Mesendoderm (in vitro differentiated cells): ENCODE measurements at regions not wholly inside any gene's neighbourhood (a gene's known extent, or its start where the extent isn't known, plus 50 kb on each side); places are given as distances from the start of the nearest gene placed in this dataset.

ENCODE experiments used
- DNase-seq: peaks from one replicate; pipeline ENCODE4 v3.0.0; 2013
- H2AK5ac ChIP-seq: 2 replicates; pipeline ENCODE4 v1.6.1; 2013; ENCODE audit warnings: low read length, inconsistent platforms
- H2BK120ac ChIP-seq: 2 replicates; pipeline ENCODE4 v1.6.1; 2013; ENCODE audit warnings: low read depth, mild to moderate bottlenecking, low read length, moderate library complexity, mixed read lengths
- H2BK15ac ChIP-seq: replicated peaks from 2 replicates; pipeline ENCODE4 v1.6.1; 2013; ENCODE audit warnings: low read depth, mild to moderate bottlenecking, moderate library complexity
- H2BK5ac ChIP-seq: 2 replicates; pipeline ENCODE4 v1.6.1; 2013; ENCODE audit warnings: low read length, inconsistent platforms
- H3K18ac ChIP-seq: 2 replicates; pipeline ENCODE4 v1.6.1; 2013; ENCODE audit warnings: mild to moderate bottlenecking, low read length, mixed read lengths
- H3K23ac ChIP-seq: one replicate; pipeline ENCODE4 v1.6.1; 2013; ENCODE audit warnings: low read length
- H3K27ac ChIP-seq: 2 replicates; pipeline ENCODE4 v1.5.1; 2013; ENCODE audit warnings: low read depth, mild to moderate bottlenecking, inconsistent platforms, low read length, moderate library complexity
- H3K27me3 ChIP-seq: 2 replicates; pipeline ENCODE4 v1.6.1; 2013; ENCODE audit warnings: low read length, control low read depth, mild to moderate bottlenecking, inconsistent platforms; ENCODE audit not compliant: insufficient read depth, poor library complexity
- H3K36me3 ChIP-seq: 2 replicates; pipeline ENCODE4 v1.6.1; 2013; ENCODE audit warnings: low read length, inconsistent platforms; ENCODE audit not compliant: control insufficient read depth, insufficient read depth
- H3K4ac ChIP-seq: one replicate; pipeline ENCODE4 v1.6.1; 2013; ENCODE audit warnings: low read depth, mild to moderate bottlenecking, low read length, moderate library complexity
- H3K4me1 ChIP-seq: 2 replicates; pipeline ENCODE4 v1.6.1; 2013; ENCODE audit warnings: low read depth, low read length, inconsistent platforms; ENCODE audit not compliant: control insufficient read depth
- H3K4me2 ChIP-seq: 2 replicates; pipeline ENCODE4 v1.6.1; 2013; ENCODE audit warnings: low read length
- H3K4me3 ChIP-seq: 2 replicates; pipeline ENCODE4 v1.5.1; 2013; ENCODE audit warnings: mild to moderate bottlenecking, low read length
- H3K56ac ChIP-seq: one replicate; pipeline ENCODE4 v1.6.1; 2013; ENCODE audit warnings: low read length
- H3K79me1 ChIP-seq: 2 replicates; pipeline ENCODE4 v1.6.1; 2013; ENCODE audit warnings: low read length, inconsistent platforms
- H3K79me2 ChIP-seq: 2 replicates; pipeline ENCODE4 v1.6.1; 2013; ENCODE audit warnings: mild to moderate bottlenecking, low read length; ENCODE audit not compliant: control insufficient read depth, insufficient read depth
- H3K9ac ChIP-seq: 2 replicates; pipeline ENCODE4 v1.6.1; 2013; ENCODE audit warnings: low read length, inconsistent platforms
- H4K5ac ChIP-seq: one replicate; pipeline ENCODE4 v1.6.1; 2013; ENCODE audit warnings: low read length
- H4K8ac ChIP-seq: one replicate; pipeline ENCODE4 v1.6.1; 2013; ENCODE audit warnings: low read depth, mild to moderate bottlenecking, control low read depth, low read length, moderate library complexity
- WGBS: extraction: QIAGEN DNeasy Blood & Tissue Kit; methylation state at CpG from one replicate; pipeline ENCODE4 v1.1.7; 2013; ENCODE audit warnings: low lambda C conversion rate, missing lambda C conversion rate; ENCODE audit not compliant: insufficient coverage; ENCODE audit errors: extremely low coverage; 5-methylcytosine and 5-hydroxymethylcytosine counted together

- no CpG with 5 or more reads among the region's 3 CpGs for WGBS
- no peak overlapping the region for H3K27ac ChIP-seq
- H2BK15ac ChIP-seq = no peak overlapping the region
- no peak overlapping the region for H3K9ac ChIP-seq
- H4K5ac ChIP-seq = no peak overlapping the region
- no peak overlapping the region for H2AK5ac ChIP-seq
- H3K36me3 ChIP-seq = no peaks in the 10 kb centered on the region
- no peak overlapping the region for H2BK120ac ChIP-seq
- no peak overlapping the region for H3K4ac ChIP-seq
- H3K4me3 ChIP-seq = no peak overlapping the region
- H3K79me1 ChIP-seq = no peaks in the 10 kb centered on the region
- H3K18ac ChIP-seq = no peak overlapping the region
- no peaks in the 10 kb centered on the region for H3K27me3 ChIP-seq
- H3K56ac ChIP-seq = no peak overlapping the region
- H3K4me1 ChIP-seq = peaks cover 3% of the 10 kb centered on the region
- no peaks in the 10 kb centered on the region for H3K79me2 ChIP-seq
- peak; percentile 71 for DNase-seq
- H3K4me2 ChIP-seq = no peak overlapping the region
- no peak overlapping the region for H2BK5ac ChIP-seq
- H4K8ac ChIP-seq = no peak overlapping the region
- H3K23ac ChIP-seq = no peak overlapping the region
Measured at GRCh38 chr2:47303341-47304148, 65.6 kb upstream of the EPCAM start.

GRCh38 chr2:47302308-47302707, 66.8 kb upstream of the EPCAM start:
- H3K4me1 ChIP-seq = peaks cover 3% of the 10 kb centered on the region
- no peak overlapping the region for H3K4ac ChIP-seq
- no peak overlapping the region for H2AK5ac ChIP-seq
- H3K18ac ChIP-seq = no peak overlapping the region
- H4K5ac ChIP-seq = no peak overlapping the region
- H3K79me1 ChIP-seq = no peaks in the 10 kb centered on the region
- no peaks in the 10 kb centered on the region for H3K79me2 ChIP-seq
- no peak overlapping the region for H3K4me2 ChIP-seq
- no peak overlapping the region for H3K56ac ChIP-seq
- no peak overlapping the region for H2BK5ac ChIP-seq
- DNase-seq = no peak
- H4K8ac ChIP-seq = no peak overlapping the region
- H3K23ac ChIP-seq = no peak overlapping the region
- no peak overlapping the region for H3K9ac ChIP-seq
- no peak overlapping the region for H3K4me3 ChIP-seq
- H3K36me3 ChIP-seq = no peaks in the 10 kb centered on the region
- H3K27ac ChIP-seq = no peak overlapping the region
- no peaks in the 10 kb centered on the region for H3K27me3 ChIP-seq
- no CpG with 5 or more reads among the region's 8 CpGs for whole genome bisulfite sequencing
- no peak overlapping the region for H2BK120ac ChIP-seq
- no peak overlapping the region for H2BK15ac ChIP-seq

- H3K79me2 ChIP-seq = no peaks in the 10 kb centered on the region
- no peak overlapping the region for H2BK120ac ChIP-seq
- H2BK15ac ChIP-seq = no peak overlapping the region
- no CpG with 5 or more reads among the region's 4 CpGs for WGBS
- H3K79me1 ChIP-seq = no peaks in the 10 kb centered on the region
- no peak overlapping the region for H3K9ac ChIP-seq
- H4K8ac ChIP-seq = no peak overlapping the region
- no peak overlapping the region for H3K18ac ChIP-seq
- no peaks in the 10 kb centered on the region for H3K36me3 ChIP-seq
- H3K4me1 ChIP-seq = peaks cover 3% of the 10 kb centered on the region
- H3K56ac ChIP-seq = no peak overlapping the region
- H2BK5ac ChIP-seq = no peak overlapping the region
- H3K27ac ChIP-seq = no peak overlapping the region
- no peak for DNase-seq
- H4K5ac ChIP-seq = no peak overlapping the region
- no peak overlapping the region for H3K4ac ChIP-seq
- no peak overlapping the region for H3K4me2 ChIP-seq
- H3K27me3 ChIP-seq = no peaks in the 10 kb centered on the region
- no peak overlapping the region for H2AK5ac ChIP-seq
- no peak overlapping the region for H3K23ac ChIP-seq
- no peak overlapping the region for H3K4me3 ChIP-seq
Measured at GRCh38 chr2:47301731-47302130, 67.4 kb upstream of the EPCAM start.

GRCh38 chr2:47301277-47301618, 67.9 kb upstream of the EPCAM start:
- Histone ChIP-seq H3K4ac (no peak overlapping the region), H3K23ac (no peak overlapping the region), H3K79me2 (no peaks in the 10 kb centered on the region), H2BK5ac (no peak overlapping the region), H3K27me3 (no peaks in the 10 kb centered on the region), H3K56ac (no peak overlapping the region), H2AK5ac (no peak overlapping the region), H3K18ac (no peak overlapping the region), H2BK120ac (no peak overlapping the region), H2BK15ac (no peak overlapping the region), H3K9ac (no peak overlapping the region), H3K4me1 (peaks cover 3% of the 10 kb centered on the region), H4K8ac (no peak overlapping the region), H4K5ac (no peak overlapping the region), H3K4me2 (no peak overlapping the region), H3K4me3 (no peak overlapping the region), H3K79me1 (no peaks in the 10 kb centered on the region), H3K36me3 (no peaks in the 10 kb centered on the region), H3K27ac (no peak overlapping the region)
- WGBS = no CpG with 5 or more reads among the region's 3 CpGs
- no peak for DNase-seq

GRCh38 chr2:47300609-47301276, 68.4 kb upstream of the EPCAM start:
- Histone ChIP-seq H3K79me1 (no peaks in the 10 kb centered on the region), H3K27me3 (no peaks in the 10 kb centered on the region), H3K79me2 (no peaks in the 10 kb centered on the region), H2BK5ac (no peak overlapping the region), H3K4me1 (peaks cover 3% of the 10 kb centered on the region), H3K4me2 (no peak overlapping the region), H4K8ac (no peak overlapping the region), H3K27ac (no peak overlapping the region), H3K36me3 (no peaks in the 10 kb centered on the region), H3K4me3 (no peak overlapping the region), H2BK15ac (no peak overlapping the region), H3K9ac (no peak overlapping the region), H2BK120ac (no peak overlapping the region), H3K4ac (no peak overlapping the region), H2AK5ac (no peak overlapping the region), H3K23ac (no peak overlapping the region), H3K18ac (no peak overlapping the region), H4K5ac (no peak overlapping the region), H3K56ac (no peak overlapping the region)
- no peak for DNase-seq
- no CpG with 5 or more reads among the region's 3 CpGs for WGBS
